ENCODE measurements at regions not wholly inside any gene's neighbourhood (a gene's known extent, or its start where the extent isn't known, plus 50 kb on each side); places are given as distances from the start of the nearest gene placed in this dataset.

- TF ChIP-seq CTCF (CRISPR knock-in tag; IDR thresholded peaks at IDR 0.05) = no peak
- no peak for TF ChIP-seq SRSF9 (IDR thresholded peaks at IDR 0.05; ENCODE audit: borderline replicate concordance, insufficient read depth, low read depth, low read length, poor library complexity, severe bottlenecking)
- TF ChIP-seq MYC (CRISPR knock-in tag; IDR thresholded peaks at IDR 0.05; ENCODE audit: borderline replicate concordance) = no peak
- no peak for TF ChIP-seq ZNF550 (CRISPR knock-in tag; IDR thresholded peaks at IDR 0.05; ENCODE audit: borderline replicate concordance)
- no peak for TF ChIP-seq ZNF264 (CRISPR knock-in tag; IDR thresholded peaks at IDR 0.05)
- no peak for TF ChIP-seq MED1 (CRISPR knock-in tag; IDR thresholded peaks at IDR 0.05)
- no peak for TF ChIP-seq PBX2 (CRISPR knock-in tag; IDR thresholded peaks at IDR 0.05)
- TF ChIP-seq ZBTB26 (CRISPR knock-in tag; IDR thresholded peaks at IDR 0.05; ENCODE audit: borderline replicate concordance) = no peak
- TF ChIP-seq NR2F1 (CRISPR knock-in tag; IDR thresholded peaks at IDR 0.05) = no peak
- TF ChIP-seq SNRNP70 (IDR thresholded peaks at IDR 0.05; ENCODE audit: low read depth, low read length) = no peak
- no peak for TF ChIP-seq YY1 (IDR thresholded peaks at IDR 0.05; ENCODE audit: insufficient read depth, insufficient replicate concordance, low read depth, low read length)
Measured at GRCh38 chrY:8379800-8380199, 957.5 kb upstream of the TSPY4 start.

Data from HepG2 (cell line).